Loucy (cell line): ENCODE measurements at regions not wholly inside any gene's neighbourhood (a gene's known extent, or its start where the extent isn't known, plus 50 kb on each side); places are given as distances from the start of the nearest gene placed in this dataset.
"Not testable (repeated sequence)": the region's sequence is repeated elsewhere in the genome, so short reads cannot be mapped to it uniquely, and the experiment has no call there.

Experiments used
- H2AFZ ChIP-seq: fragments of 200-600 bp; sonication (generic); 2 replicates; pipeline ENCODE4 v1.6.0; 2016; ENCODE audit warnings: antibody characterized with exemption, mild to moderate bottlenecking, low read length, moderate library complexity
- H3F3A ChIP-seq: fragments of 200-600 bp; 2 replicates; pipeline ENCODE4 v1.6.0; 2016; ENCODE audit warnings: antibody characterized with exemption, low read depth, mild to moderate bottlenecking
- H3K27me3 ChIP-seq: fragments of 200-600 bp; sonication (generic); 2 replicates; pipeline ENCODE4 v1.6.1; 2014; ENCODE audit warnings: low read length, mild to moderate bottlenecking; ENCODE audit not compliant: insufficient read depth, poor library complexity, severe bottlenecking
- H3K36me3 ChIP-seq: fragments of 200-600 bp; sonication (generic); 2 replicates; pipeline ENCODE4 v1.6.1; 2016; ENCODE audit warnings: low read length; ENCODE audit not compliant: insufficient read depth
- H3K4me1 ChIP-seq: fragments of 200-600 bp; sonication (generic); 2 replicates; pipeline ENCODE4 v1.5.1; 2014; ENCODE audit warnings: low read length, mild to moderate bottlenecking; ENCODE audit not compliant: insufficient read depth, poor library complexity, severe bottlenecking
- H3K4me2 ChIP-seq: fragments of 200-600 bp; sonication (generic); 2 replicates; pipeline ENCODE4 v1.6.0; 2014; ENCODE audit warnings: antibody characterized with exemption, low read length, low read depth, mild to moderate bottlenecking; ENCODE audit not compliant: poor library complexity, severe bottlenecking
- H3K4me3 ChIP-seq: fragments of 200-600 bp; sonication (generic); 2 replicates; pipeline ENCODE4 v1.5.1; 2014; ENCODE audit warnings: low read length, mild to moderate bottlenecking, mixed read lengths; ENCODE audit not compliant: poor library complexity, severe bottlenecking
- H3K79me2 ChIP-seq: fragments of 200-600 bp; sonication (generic); 2 replicates; pipeline ENCODE4 v1.6.1; 2014; ENCODE audit warnings: low read length; ENCODE audit not compliant: insufficient read depth
- H3K9ac ChIP-seq: fragments of 200-600 bp; sonication (generic); 2 replicates; pipeline ENCODE4 v1.6.0; 2014; ENCODE audit warnings: mild to moderate bottlenecking, low read depth, low read length, moderate library complexity; ENCODE audit not compliant: poor library complexity, severe bottlenecking
- H3K9me2 ChIP-seq: fragments of 200-600 bp; sonication (generic); replicated peaks from 2 replicates; pipeline ENCODE4 v1.6.1; 2016; ENCODE audit warnings: low read depth, low read length, mixed read lengths
- H3K9me3 ChIP-seq: fragments of 200-600 bp; sonication (generic); 2 replicates; pipeline ENCODE4 v1.6.1; 2014; ENCODE audit warnings: mild to moderate bottlenecking, antibody characterized with exemption, low read length, low read depth; ENCODE audit not compliant: insufficient read depth
- H4K20me1 ChIP-seq: fragments of 200-600 bp; sonication (generic); 2 replicates; pipeline ENCODE4 v1.6.0; 2014; ENCODE audit warnings: antibody characterized with exemption, low read length, mild to moderate bottlenecking; ENCODE audit not compliant: insufficient read depth, poor library complexity, severe bottlenecking
- CTCF ChIP-seq: fragments of 200-600 bp; sonication (generic); conservative IDR thresholded peaks from 2 replicates; pipeline ENCODE4 v1.5.1; 2014; ENCODE audit warnings: mild to moderate bottlenecking, antibody characterized with exemption, low read length
- EZH2phosphoT487 ChIP-seq: fragments of 200-600 bp; IDR thresholded peaks from 2 replicates; pipeline ENCODE4 v1.6.1; 2018; ENCODE audit warnings: antibody characterized with exemption, mild to moderate bottlenecking, moderate library complexity, borderline replicate concordance

- no peak overlapping the region for H3K4me2 ChIP-seq
These were observed 151.1 kb upstream of the APC start for GRCh38 chr5:112586596-112587062.

DNA sequence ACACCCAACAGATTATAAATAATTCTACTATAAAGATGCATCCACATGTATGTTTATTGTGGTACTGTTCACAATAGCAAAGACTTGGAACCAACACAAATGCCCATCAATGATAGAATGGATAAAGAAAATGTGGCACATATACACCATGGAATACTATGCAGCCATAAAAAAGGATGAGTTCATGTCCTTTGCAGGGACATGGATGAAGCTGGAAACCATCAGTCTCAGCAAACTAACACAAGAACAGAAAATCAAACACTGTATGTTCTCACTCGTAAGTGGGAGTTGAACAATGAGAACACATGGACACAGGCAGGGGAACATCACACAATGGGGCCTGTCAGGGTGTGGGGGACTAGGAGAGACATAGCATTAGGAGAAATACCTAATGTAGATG is 146.8 kb upstream of the APC start:
- not testable (repeated sequence) for H3K4me3 ChIP-seq, H3K4me2 ChIP-seq

More at GRCh38 chr5:112586596-112587062, 151.1 kb upstream of the APC start:
- Histone ChIP-seq H3K4me1 (peaks cover 15% of the 10 kb centered on the region), H3K9me3 (no peaks in the 10 kb centered on the region), H3K79me2 (no peaks in the 10 kb centered on the region), H3K4me3 (no peak overlapping the region), H3K27me3 (no peaks in the 10 kb centered on the region), H3K9ac (no peak overlapping the region), H3K9me2 (no peaks in the 10 kb centered on the region), H4K20me1 (no peaks in the 10 kb centered on the region), H2AFZ (no peak overlapping the region), H3F3A (no peaks in the 10 kb centered on the region), H3K36me3 (no peaks in the 10 kb centered on the region)
- no peak for TF ChIP-seq EZH2phosphoT487
- no peak for TF ChIP-seq CTCF

GRCh38 chr5:112594095-112594850 is 143.4 kb upstream of the APC start:
- H3K4me1 ChIP-seq, result no peaks in the 10 kb centered on the region
- H2AFZ ChIP-seq, result no peak overlapping the region
- H3K4me2 ChIP-seq, result no peak overlapping the region
- H3K9me2 ChIP-seq, result no peaks in the 10 kb centered on the region
- no peaks in the 10 kb centered on the region for H3F3A ChIP-seq
- no peaks in the 10 kb centered on the region for H3K27me3 ChIP-seq
- no peaks in the 10 kb centered on the region for H3K36me3 ChIP-seq
- TF ChIP-seq EZH2phosphoT487 (no peak), CTCF (no peak)
- no peaks in the 10 kb centered on the region for H4K20me1 ChIP-seq
- no peak overlapping the region for H3K9ac ChIP-seq
- no peaks in the 10 kb centered on the region for H3K9me3 ChIP-seq
- H3K4me3 ChIP-seq, result no peak overlapping the region
- H3K79me2 ChIP-seq, result no peaks in the 10 kb centered on the region

More for the DNA sequence above, 146.8 kb upstream of the APC start:
- H3K27me3 ChIP-seq, H3K36me3 ChIP-seq, H3K4me1 ChIP-seq, H3K9me2 ChIP-seq, H3K9ac ChIP-seq, H3F3A ChIP-seq, H3K9me3 ChIP-seq, H4K20me1 ChIP-seq, H2AFZ ChIP-seq, H3K79me2 ChIP-seq: not testable (repeated sequence)

DNA sequence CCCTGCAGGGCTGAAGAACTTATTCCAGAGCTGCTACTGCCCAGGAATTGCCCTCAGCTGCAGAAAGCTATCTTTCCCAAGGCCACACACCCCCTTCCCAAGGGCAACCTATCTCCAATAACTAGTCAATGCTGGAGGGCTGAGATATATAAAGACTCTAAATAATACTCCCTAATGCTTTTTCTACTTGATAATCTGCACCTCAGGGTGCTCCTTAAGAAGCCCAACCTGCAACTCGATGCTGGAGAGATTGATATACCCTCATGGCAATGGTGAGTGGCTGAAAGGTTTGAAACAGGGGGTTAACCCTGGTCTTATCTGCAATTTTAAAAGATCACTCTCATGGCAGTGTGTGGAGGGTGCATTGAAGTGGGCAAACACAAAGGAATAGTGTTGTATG is 142.7 kb upstream of the APC start:
- Histone ChIP-seq H3K9me3 (no peaks in the 10 kb centered on the region), H3K4me3 (no peak overlapping the region), H3K4me1 (no peaks in the 10 kb centered on the region), H3K79me2 (no peaks in the 10 kb centered on the region), H3K9me2 (no peaks in the 10 kb centered on the region), H3F3A (no peaks in the 10 kb centered on the region), H3K27me3 (no peaks in the 10 kb centered on the region), H3K4me2 (no peak overlapping the region), H2AFZ (no peak overlapping the region), H4K20me1 (no peaks in the 10 kb centered on the region), H3K9ac (no peak overlapping the region), H3K36me3 (no peaks in the 10 kb centered on the region)
- TF ChIP-seq EZH2phosphoT487 (no peak), CTCF (no peak)
